Stimulated activated CD4-positive, alpha-beta T cell treated with anti-CD3 and anti-CD28 coated beads, Interleukin-12 subunit alpha, Interleukin-12 subunit beta, amount 100 ng/mL, for 24 hours (primary cell): ENCODE measurements at regions not wholly inside any gene's neighbourhood (a gene's known extent, or its start where the extent isn't known, plus 50 kb on each side); places are given as distances from the start of the nearest gene placed in this dataset.

ENCODE experiments used
- DNase-seq, 2 experiments: peaks; one replicate each; pipeline ENCODE4 v3.0.0-alpha.2; 2020; ENCODE audit warnings: low read depth in 2 of 2

- no peak for DNase-seq
These were observed 76.6 kb upstream of the ITGA4 start for GRCh38 chr2:181380581-181380980.

DNA sequence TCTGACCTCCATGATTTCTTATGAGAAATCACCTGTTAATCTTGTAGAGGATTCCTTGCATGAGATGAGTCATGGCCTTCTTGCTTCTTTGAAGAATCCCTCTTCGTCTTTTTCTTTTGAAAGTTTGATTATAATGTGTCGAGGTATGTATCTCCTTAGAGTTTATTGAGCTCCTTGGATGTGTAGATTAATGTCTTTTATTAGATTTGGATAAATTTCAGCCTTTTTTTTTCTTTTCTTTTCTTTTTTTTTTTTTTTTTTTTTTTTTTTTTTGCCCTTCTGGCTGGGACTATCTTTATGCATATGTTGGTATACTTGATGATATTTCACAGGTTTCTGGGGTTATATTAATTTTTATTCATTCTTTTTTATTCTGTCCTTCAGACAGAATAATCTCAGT is 72.3 kb upstream of the ITGA4 start:
- DNase-seq = no peak

GRCh38 chr2:181389524-181389923 is 67.7 kb upstream of the ITGA4 start:
- no peak for DNase-seq

DNA sequence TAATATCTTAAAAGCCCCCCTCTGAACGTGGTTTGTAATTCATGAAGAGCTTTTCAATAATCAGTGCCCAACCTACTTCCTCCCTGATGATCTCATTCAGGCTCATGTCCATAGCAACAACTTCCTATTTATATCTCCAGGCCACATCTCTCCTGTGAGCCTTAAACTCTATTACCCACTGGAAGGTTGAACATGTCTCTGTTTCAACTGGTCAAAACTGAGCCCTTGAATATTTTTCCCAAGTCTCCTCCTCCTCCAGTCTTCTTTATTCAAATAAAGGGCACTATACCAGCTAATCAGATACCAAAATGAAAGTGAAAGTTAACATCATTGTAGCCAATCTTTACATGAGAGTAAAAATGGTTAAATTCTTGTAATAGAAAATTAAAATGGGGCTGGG is 63.7 kb upstream of the ITGA4 start:
- no peak for DNase-seq

- no peak for DNase-seq
These were observed 62.3 kb upstream of the ITGA4 start for GRCh38 chr2:181394741-181395437.

- no peak for DNase-seq
These were observed 61.3 kb upstream of the ITGA4 start for GRCh38 chr2:181395851-181396250.

DNA sequence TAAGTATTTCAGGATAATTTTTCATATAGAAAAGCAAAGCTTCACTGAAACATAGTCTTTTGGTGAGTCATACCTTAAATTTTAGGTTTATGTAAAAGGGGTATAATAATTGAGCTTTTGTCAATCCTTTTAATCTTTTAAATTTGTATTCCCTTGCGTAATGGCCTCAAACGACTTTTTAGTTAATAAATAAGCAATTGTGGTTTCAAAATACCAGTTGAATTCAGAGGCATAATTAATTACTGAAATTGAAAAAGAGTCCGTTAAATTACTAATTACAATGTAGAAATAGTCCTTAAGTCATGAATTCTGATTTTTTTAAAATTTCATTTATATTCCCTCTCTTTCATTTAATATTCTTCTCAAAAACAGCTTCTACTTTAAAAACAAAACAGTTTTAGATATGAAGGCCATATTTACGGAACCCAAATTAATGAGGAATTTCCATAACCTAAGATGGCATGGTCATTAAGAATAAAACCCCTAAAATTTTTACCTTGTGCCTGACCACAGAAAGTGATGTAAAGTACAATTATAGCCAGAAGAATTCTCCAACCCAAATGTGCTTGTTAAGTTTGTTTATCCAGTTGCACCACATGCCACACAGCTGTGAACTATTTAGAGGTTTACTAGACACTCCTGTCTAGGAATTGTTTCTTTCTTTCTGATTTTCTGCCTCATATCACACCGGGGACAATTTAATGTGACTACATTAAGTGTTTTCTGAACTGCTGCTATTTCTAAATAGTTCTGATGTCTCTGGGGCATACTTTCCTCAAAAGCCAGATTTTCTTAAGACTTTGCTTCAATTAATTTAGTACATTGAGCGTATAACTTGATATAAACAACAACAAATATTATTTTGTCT is 60.7 kb upstream of the ITGA4 start:
- DNase-seq = no peak

DNA sequence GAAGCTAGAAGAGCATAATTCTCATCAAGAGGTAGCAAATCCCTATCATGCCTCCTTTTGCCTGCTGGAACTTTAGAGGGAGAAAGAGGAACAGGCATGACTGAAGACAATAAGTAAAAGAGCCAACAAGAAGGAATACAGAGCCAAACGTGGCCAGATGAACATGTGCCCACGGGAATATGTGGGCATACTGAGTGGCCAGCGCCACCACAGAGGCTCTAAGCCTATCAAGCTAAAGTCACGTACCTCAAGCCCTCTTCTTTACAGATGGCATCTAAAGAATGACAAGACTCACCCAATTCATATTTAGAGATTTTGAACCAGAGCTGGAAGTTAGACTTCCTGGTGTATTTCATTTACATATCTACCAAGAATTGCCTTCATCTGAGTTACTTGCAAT is 59.9 kb upstream of the ITGA4 start:
- no peak for DNase-seq

DNA sequence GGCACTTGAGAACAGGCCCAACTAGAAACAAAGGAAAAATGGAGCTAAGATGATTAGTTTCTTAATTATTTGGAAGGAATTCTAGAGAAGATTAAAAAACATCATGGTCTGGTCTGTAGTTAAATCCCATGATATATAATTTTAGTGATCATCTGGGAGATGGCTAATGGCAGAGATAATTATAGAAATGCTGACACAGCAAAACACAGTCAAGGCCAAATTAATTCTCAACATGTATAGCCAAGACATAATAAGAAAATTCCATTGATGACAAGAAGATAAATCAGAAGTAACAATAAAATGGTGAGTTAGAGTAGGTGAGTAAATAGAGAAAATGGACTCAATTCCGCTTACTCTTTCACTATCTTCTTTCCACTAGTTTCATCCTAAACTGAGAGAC is 59.2 kb upstream of the ITGA4 start:
- no peak for DNase-seq

- DNase-seq = no peak
These were observed 58.2 kb upstream of the ITGA4 start for GRCh38 chr2:181399027-181399426.

DNA sequence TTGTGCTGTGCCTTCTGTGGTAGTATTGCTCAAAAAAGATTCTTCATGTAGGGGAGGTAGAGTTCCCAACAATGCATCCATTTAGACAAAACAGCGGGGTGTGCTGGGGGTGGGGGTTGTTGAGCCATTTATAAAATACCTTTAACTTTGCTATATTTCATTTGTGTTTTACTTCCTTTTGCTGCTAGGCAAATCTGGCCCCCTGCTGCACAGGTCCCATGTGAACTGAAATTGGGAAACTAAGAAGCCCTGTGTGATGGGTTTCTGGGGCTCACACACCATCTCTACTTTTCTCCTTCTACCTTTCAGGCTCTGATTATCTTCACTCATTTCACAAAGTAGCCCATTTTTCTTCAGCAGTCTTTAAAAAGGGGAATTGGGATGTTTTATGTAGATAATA is 52.7 kb upstream of the ITGA4 start:
- DNase-seq = no peak

- DNase-seq = no peak
These were observed 50.0 kb upstream of the ITGA4 start for GRCh38 chr2:181407171-181407570.
